Neural cell (in vitro differentiated cells): ENCODE measurements at regions not wholly inside any gene's neighbourhood (a gene's known extent, or its start where the extent isn't known, plus 50 kb on each side); places are given as distances from the start of the nearest gene placed in this dataset.

Source experiments
- CTCF ChIP-seq: fragments of 450-650 bp; IDR thresholded peaks from 2 replicates; pipeline ENCODE4 v1.5.1; 2014; ENCODE audit warnings: antibody characterized with exemption, mild to moderate bottlenecking, moderate library complexity; ENCODE audit not compliant: poor library complexity, severe bottlenecking
- EP300 ChIP-seq: fragments of 450-650 bp; conservative IDR thresholded peaks from 2 replicates; pipeline ENCODE4 v1.6.1; 2014; ENCODE audit warnings: antibody characterized with exemption, mild to moderate bottlenecking, moderate library complexity; ENCODE audit not compliant: poor library complexity, severe bottlenecking
- EZH2 ChIP-seq: fragments of 200-600, 300-800 bp; shearing (Covaris generic), sonication (generic); IDR thresholded peaks from 2 replicates; pipeline ENCODE4 v1.6.1; 2014; ENCODE audit warnings: antibody characterized with exemption, low read length, borderline replicate concordance, mild to moderate bottlenecking; ENCODE audit not compliant: insufficient read depth, poor library complexity, severe bottlenecking
- POLR2AphosphoS5 ChIP-seq: IDR thresholded peaks from 2 replicates; pipeline ENCODE4 v1.6.1; 2012
- REST ChIP-seq: IDR thresholded peaks from 2 replicates; pipeline ENCODE4 v1.6.1; 2012; ENCODE audit warnings: borderline replicate concordance
- TAF1 ChIP-seq: IDR thresholded peaks from 2 replicates; pipeline ENCODE4 v1.6.1; 2012; ENCODE audit warnings: low read depth

GRCh38 chr2:62597323-62597722 is 91.3 kb upstream of the TMEM17 start:
- TF ChIP-seq CTCF = no peak
- no peak for TF ChIP-seq EZH2
- TF ChIP-seq POLR2AphosphoS5 = no peak
- no peak for TF ChIP-seq EP300
- no peak for TF ChIP-seq REST
- no peak for TF ChIP-seq TAF1
